OCI-LY3 (cell line): ENCODE measurements at regions not wholly inside any gene's neighbourhood (a gene's known extent, or its start where the extent isn't known, plus 50 kb on each side); places are given as distances from the start of the nearest gene placed in this dataset.

Source experiments
- H2AFZ ChIP-seq: fragments of 200-600, 300-600 bp; shearing (Covaris generic); 2 replicates; pipeline ENCODE4 v1.6.0; 2014; ENCODE audit warnings: antibody characterized with exemption, low read depth, low read length
- H3K27ac ChIP-seq: fragments of 200-600, 300-600 bp; sonication (generic); 2 replicates; pipeline ENCODE4 v1.5.1; 2014; ENCODE audit warnings: mild to moderate bottlenecking, low read length, moderate library complexity, mixed read lengths
- H3K27me3 ChIP-seq: fragments of 200-600, 300-600 bp; sonication (generic); 2 replicates; pipeline ENCODE4 v1.6.1; 2014; ENCODE audit warnings: low read depth, low read length, mixed read lengths
- H3K36me3 ChIP-seq: fragments of 200-600, 300-600 bp; sonication (generic); replicated peaks from 2 replicates; pipeline ENCODE3; 2014; ENCODE audit warnings: low read depth, low read length, mixed read lengths
- H3K4me1 ChIP-seq: fragments of 300-600, 200-600 bp; sonication (generic); 2 replicates; pipeline ENCODE4 v1.6.1; 2014; ENCODE audit warnings: low read length, mixed read lengths
- H3K4me2 ChIP-seq: fragments of 200-600, 300-600 bp; sonication (generic); 2 replicates; pipeline ENCODE4 v1.6.1; 2014; ENCODE audit warnings: low read length, mixed read lengths
- H3K4me3 ChIP-seq: fragments of 300-600, 200-600 bp; sonication (generic); 2 replicates; pipeline ENCODE4 v1.5.1; 2014; ENCODE audit warnings: antibody characterized with exemption, mild to moderate bottlenecking, low read length, moderate library complexity
- H3K79me2 ChIP-seq: fragments of 300-600, 200-600 bp; shearing (Covaris generic); 2 replicates; pipeline ENCODE4 v1.6.1; 2014; ENCODE audit warnings: mild to moderate bottlenecking, low read length, mixed read lengths
- H3K9ac ChIP-seq: fragments of 300-600, 200-600 bp; shearing (Covaris generic); 2 replicates; pipeline ENCODE4 v1.6.0; 2014; ENCODE audit warnings: mild to moderate bottlenecking, low read length, moderate library complexity
- H3K9me3 ChIP-seq: fragments of 200-600, 300-600 bp; shearing (Covaris generic); 2 replicates; pipeline ENCODE4 v1.6.1; 2014; ENCODE audit warnings: low read length, mixed read lengths; ENCODE audit not compliant: insufficient read depth
- H4K20me1 ChIP-seq: fragments of 200-600, 300-600 bp; sonication (generic); 2 replicates; pipeline ENCODE4 v1.6.1; 2016; ENCODE audit warnings: low read length, mixed read lengths; ENCODE audit not compliant: insufficient read depth
- EZH2phosphoT487 ChIP-seq: fragments of 200-600 bp; shearing (Covaris generic); IDR thresholded peaks from 2 replicates; pipeline ENCODE4 v1.6.1; 2018; ENCODE audit warnings: antibody characterized with exemption, mixed run types, low read depth
- TF ChIP-seq, protein P1 (sequence below): fragments of 200-600, 300-600 bp; sonication (generic); IDR thresholded peaks from 2 replicates; pipeline ENCODE4 v1.5.1; 2014; ENCODE audit warnings: antibody characterized with exemption, low read length, low read depth

DNA sequence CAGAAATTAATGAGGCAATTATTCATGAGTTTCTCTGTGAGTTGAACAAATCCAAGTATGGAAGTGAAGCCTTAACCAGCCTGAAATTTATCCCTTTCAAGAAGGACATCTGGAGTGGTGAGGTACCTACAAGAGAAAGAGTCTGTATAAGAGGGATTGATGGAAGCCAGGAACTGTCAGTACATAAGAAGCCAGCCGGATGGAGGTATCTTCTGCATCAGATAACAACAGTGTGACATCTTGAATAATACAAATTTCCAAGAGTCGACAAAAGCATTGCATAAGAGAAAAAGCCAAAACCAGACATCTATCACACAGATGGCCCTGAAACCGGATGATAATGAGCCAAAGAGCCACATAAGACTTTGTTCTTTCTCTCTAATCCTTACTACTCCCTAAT, 781.2 kb downstream of the FLRT2 start:
- H2AFZ ChIP-seq = no peak overlapping the region
- no peaks in the 10 kb centered on the region for H3K79me2 ChIP-seq
- H3K9ac ChIP-seq = no peak overlapping the region
- TF ChIP-seq, protein P1, sequence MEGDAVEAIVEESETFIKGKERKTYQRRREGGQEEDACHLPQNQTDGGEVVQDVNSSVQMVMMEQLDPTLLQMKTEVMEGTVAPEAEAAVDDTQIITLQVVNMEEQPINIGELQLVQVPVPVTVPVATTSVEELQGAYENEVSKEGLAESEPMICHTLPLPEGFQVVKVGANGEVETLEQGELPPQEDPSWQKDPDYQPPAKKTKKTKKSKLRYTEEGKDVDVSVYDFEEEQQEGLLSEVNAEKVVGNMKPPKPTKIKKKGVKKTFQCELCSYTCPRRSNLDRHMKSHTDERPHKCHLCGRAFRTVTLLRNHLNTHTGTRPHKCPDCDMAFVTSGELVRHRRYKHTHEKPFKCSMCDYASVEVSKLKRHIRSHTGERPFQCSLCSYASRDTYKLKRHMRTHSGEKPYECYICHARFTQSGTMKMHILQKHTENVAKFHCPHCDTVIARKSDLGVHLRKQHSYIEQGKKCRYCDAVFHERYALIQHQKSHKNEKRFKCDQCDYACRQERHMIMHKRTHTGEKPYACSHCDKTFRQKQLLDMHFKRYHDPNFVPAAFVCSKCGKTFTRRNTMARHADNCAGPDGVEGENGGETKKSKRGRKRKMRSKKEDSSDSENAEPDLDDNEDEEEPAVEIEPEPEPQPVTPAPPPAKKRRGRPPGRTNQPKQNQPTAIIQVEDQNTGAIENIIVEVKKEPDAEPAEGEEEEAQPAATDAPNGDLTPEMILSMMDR = no peak
- TF ChIP-seq EZH2phosphoT487 = no peak
- no peaks in the 10 kb centered on the region for H3K27me3 ChIP-seq
- H3K9me3 ChIP-seq = no peaks in the 10 kb centered on the region
- H3K4me1 ChIP-seq = no peaks in the 10 kb centered on the region
- no peaks in the 10 kb centered on the region for H4K20me1 ChIP-seq
- H3K4me3 ChIP-seq = no peak overlapping the region
- no peak overlapping the region for H3K4me2 ChIP-seq
- no peak overlapping the region for H3K27ac ChIP-seq
- no peaks in the 10 kb centered on the region for H3K36me3 ChIP-seq

DNA sequence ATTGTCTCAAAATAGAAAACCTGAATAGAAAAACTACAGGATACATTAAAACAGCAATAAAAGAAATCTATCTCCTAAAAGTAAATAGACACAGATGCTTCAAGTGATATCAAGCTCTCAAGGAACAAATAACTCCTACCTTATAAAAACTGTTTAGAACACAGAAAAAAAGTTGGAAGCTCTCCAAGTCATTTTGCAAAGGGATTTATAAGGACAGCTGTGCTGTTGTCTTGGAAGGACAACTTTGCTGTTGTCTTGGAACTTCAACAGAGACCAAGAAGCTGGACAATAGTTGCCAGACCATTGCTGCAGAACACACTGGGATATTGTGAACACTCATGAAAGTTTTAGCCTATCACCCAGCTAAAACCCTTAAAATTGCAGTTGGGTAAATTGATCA, 780.7 kb downstream of the FLRT2 start:
- no peaks in the 10 kb centered on the region for H4K20me1 ChIP-seq
- H3K36me3 ChIP-seq = no peaks in the 10 kb centered on the region
- no peaks in the 10 kb centered on the region for H3K4me1 ChIP-seq
- no peak overlapping the region for H3K4me3 ChIP-seq
- no peaks in the 10 kb centered on the region for H3K79me2 ChIP-seq
- H3K27me3 ChIP-seq = no peaks in the 10 kb centered on the region
- no peak overlapping the region for H3K9ac ChIP-seq
- H3K27ac ChIP-seq = no peak overlapping the region
- no peak overlapping the region for H2AFZ ChIP-seq
- TF ChIP-seq EZH2phosphoT487 = no peak
- TF ChIP-seq, protein P1 = no peak
- no peak overlapping the region for H3K4me2 ChIP-seq
- no peaks in the 10 kb centered on the region for H3K9me3 ChIP-seq

DNA sequence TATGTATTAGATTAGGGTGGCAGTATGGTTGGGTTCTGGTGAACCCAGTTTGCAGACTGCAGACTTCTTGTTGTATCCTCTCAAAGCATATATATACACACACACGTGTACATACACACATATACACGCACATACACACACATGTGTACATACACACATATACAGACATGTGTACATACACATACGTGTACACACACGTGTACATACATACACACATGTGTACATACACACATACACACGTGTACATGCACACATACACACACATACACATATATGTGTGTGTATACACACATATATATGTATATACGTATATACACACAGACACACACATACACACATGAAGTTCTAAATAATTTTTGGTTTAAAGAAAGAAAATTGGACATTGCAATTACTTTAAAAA, 780.2 kb downstream of the FLRT2 start:
- Histone ChIP-seq H3K27me3 (no peaks in the 10 kb centered on the region), H3K4me3 (no peak overlapping the region), H3K4me2 (no peak overlapping the region), H3K9me3 (no peaks in the 10 kb centered on the region), H3K4me1 (no peaks in the 10 kb centered on the region), H3K36me3 (no peaks in the 10 kb centered on the region), H2AFZ (no peak overlapping the region), H3K9ac (no peak overlapping the region), H3K79me2 (no peaks in the 10 kb centered on the region), H3K27ac (no peak overlapping the region), H4K20me1 (no peaks in the 10 kb centered on the region)
- no peak for TF ChIP-seq EZH2phosphoT487
- TF ChIP-seq, protein P1 = no peak

DNA sequence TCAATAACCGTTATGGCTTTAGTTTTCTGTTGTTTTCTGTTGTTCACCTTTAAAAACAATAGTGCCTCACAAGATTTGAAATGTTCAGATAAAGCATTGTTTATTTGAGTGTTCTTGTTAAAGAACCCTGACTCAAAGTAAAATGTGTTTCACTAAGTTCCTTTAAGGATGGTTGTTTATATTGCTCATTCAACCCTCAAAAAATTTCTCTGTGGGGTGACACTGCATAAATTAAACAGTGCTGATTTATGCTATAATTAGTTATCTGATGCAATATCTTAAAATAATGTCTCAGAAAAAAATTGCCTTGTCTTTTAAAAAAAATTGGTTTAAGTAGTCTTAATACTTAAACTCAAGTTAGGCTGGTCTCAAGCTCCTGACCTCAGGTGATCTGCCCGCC, 775.1 kb downstream of the FLRT2 start:
- no peaks in the 10 kb centered on the region for H3K79me2 ChIP-seq
- H3K27ac ChIP-seq = no peak overlapping the region
- H3K36me3 ChIP-seq = no peaks in the 10 kb centered on the region
- no peaks in the 10 kb centered on the region for H4K20me1 ChIP-seq
- H3K4me1 ChIP-seq = no peaks in the 10 kb centered on the region
- no peak overlapping the region for H3K9ac ChIP-seq
- no peak overlapping the region for H2AFZ ChIP-seq
- no peak for TF ChIP-seq EZH2phosphoT487
- TF ChIP-seq, protein P1 = no peak
- no peaks in the 10 kb centered on the region for H3K9me3 ChIP-seq
- no peak overlapping the region for H3K4me3 ChIP-seq
- no peak overlapping the region for H3K4me2 ChIP-seq
- H3K27me3 ChIP-seq = no peaks in the 10 kb centered on the region
